ENCODE measurements at regions not wholly inside any gene's neighbourhood (a gene's known extent, or its start where the extent isn't known, plus 50 kb on each side); places are given as distances from the start of the nearest gene placed in this dataset.
"Not testable (repeated sequence)": the region's sequence is repeated elsewhere in the genome, so short reads cannot be mapped to it uniquely, and the experiment has no call there.

DNA sequence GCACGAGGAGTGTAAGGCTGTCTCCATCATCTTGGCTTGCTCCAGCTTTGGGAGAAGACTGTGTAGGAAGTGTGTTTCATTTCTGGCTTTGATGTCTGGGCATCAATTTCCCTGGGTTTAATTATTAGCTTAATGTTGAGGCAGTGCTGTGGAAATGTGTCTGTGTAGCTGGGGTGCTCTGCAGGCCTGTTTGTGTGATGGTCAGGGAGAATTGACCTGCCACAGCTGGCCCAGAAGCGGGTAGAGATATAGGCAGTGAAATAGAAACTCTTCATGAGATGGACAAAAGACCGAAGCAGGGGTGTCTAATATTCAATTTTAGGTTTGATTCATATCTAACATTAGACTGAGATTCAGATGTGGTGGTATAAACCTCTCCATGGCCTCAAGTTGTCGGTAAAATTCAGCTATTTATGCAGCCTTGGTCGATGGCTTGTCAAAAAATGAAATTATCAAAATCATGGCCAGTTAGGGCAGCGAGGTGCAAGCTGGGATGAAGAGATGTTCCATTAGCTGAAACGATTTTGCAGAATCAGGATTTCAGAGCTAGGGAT, 95.3 kb upstream of the SNX9 start:
- Mint-ChIP-seq H3K9me3 (peaks cover 21 to 26% of the 10 kb centered on the region in 2 donors), H3K4me1 (no peaks in the 10 kb centered on the region), H3K27me3 (no peaks in the 10 kb centered on the region), H3K4me3 (no peak overlapping the region), H3K27ac (no peak overlapping the region)
- DNase-seq (no peak), ATAC-seq (no peak)

GRCh38 chr6:157728183-157728881, 94.7 kb upstream of the SNX9 start:
- Mint-ChIP-seq H3K4me1 (no peaks in the 10 kb centered on the region), H3K27me3 (no peaks in the 10 kb centered on the region), H3K9me3 (peaks cover 21 to 26% of the 10 kb centered on the region in 2 donors), H3K27ac (no peak overlapping the region), H3K4me3 (no peak overlapping the region)
- DNase-seq (no peak), ATAC-seq (no peak)

GRCh38 chr6:157731221-157731620, 91.8 kb upstream of the SNX9 start:
- no peaks in the 10 kb centered on the region for H3K27me3 Mint-ChIP-seq
- ATAC-seq: no peak
- no peaks in the 10 kb centered on the region for H3K4me1 Mint-ChIP-seq
- no peak for DNase-seq
- no peak overlapping the region for H3K4me3 Mint-ChIP-seq
- H3K9me3 Mint-ChIP-seq: peaks cover under 1 to 3% of the 10 kb centered on the region in 2 donors
- H3K27ac Mint-ChIP-seq: no peak overlapping the region

DNA sequence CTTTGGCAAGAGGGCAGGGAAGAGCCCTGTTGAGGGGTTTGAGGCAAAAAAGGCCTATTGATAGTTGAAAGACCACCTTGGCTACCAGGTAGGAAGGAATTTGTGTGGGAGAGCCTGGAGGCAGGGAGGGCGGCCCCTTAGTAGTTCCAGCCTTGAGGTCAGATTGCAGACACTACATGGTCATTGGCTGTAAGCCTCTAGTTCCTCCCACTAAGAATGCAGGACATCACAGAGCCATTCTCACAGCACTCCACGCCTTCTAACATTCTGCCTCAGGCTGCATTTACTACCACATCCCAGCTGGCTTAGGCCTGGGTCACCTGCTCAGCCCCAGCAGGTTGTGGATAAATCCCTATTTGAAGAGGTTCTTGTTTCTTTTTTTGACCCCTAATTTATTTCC, 91.0 kb upstream of the SNX9 start:
- ATAC-seq (no peak), DNase-seq (no peak)
- Mint-ChIP-seq H3K27me3 (no peaks in the 10 kb centered on the region), H3K27ac (no peak overlapping the region), H3K9me3 (peaks cover 0 to 9% of the 10 kb centered on the region in 2 donors), H3K4me3 (no peak overlapping the region), H3K4me1 (no peaks in the 10 kb centered on the region)

- H3K9me3 Mint-ChIP-seq: peaks cover 4 to 15% of the 10 kb centered on the region in 2 donors
- H3K27me3 Mint-ChIP-seq: no peaks in the 10 kb centered on the region
- no peaks in the 10 kb centered on the region for H3K4me1 Mint-ChIP-seq
- no peak for ATAC-seq
- no peak for DNase-seq
- H3K27ac Mint-ChIP-seq: no peak overlapping the region
- no peak overlapping the region for H3K4me3 Mint-ChIP-seq
Measured at GRCh38 chr6:157732416-157733161, 90.5 kb upstream of the SNX9 start.

DNA sequence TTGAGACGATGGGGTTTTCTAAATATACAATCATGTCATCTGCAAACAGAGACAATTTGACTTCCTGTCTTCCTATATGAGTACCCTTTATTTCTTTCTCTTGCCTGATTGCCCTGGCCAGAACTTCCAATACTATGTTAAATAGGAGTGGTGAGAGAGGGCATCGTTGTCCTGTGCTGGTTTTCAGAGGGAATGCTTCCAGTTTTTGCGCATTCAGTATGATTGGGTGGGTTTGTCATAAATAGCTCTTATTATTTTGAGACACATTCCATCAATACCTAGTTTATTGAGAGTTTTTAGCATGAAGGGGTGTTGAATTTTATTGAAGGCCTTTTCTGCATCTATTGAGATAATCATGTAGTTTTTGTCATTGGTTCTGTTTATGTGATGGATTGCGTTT, 86.5 kb upstream of the SNX9 start:
- not testable (repeated sequence) for H3K4me3 Mint-ChIP-seq, H3K4me1 Mint-ChIP-seq, H3K27ac Mint-ChIP-seq, ATAC-seq, H3K27me3 Mint-ChIP-seq, DNase-seq
- peaks cover 14 to 33% of the 10 kb centered on the region in 2 donors for H3K9me3 Mint-ChIP-seq

GRCh38 chr6:157741321-157741947, 81.6 kb upstream of the SNX9 start:
- H3K27ac Mint-ChIP-seq: peak overlapping the region in 1 of 2 donors; percentile 12
- peaks cover 3% of the 10 kb centered on the region for H3K4me1 Mint-ChIP-seq
- H3K4me3 Mint-ChIP-seq: no peak overlapping the region
- DNase-seq: no peak
- H3K9me3 Mint-ChIP-seq: peaks cover 14 to 34% of the 10 kb centered on the region in 2 donors
- no peaks in the 10 kb centered on the region for H3K27me3 Mint-ChIP-seq
- no peak for ATAC-seq

- ATAC-seq (no peak), DNase-seq (no peak)
- Mint-ChIP-seq H3K9me3 (peaks cover 14 to 34% of the 10 kb centered on the region in 2 donors), H3K27ac (no peak overlapping the region), H3K4me3 (no peak overlapping the region), H3K4me1 (peaks cover 9% of the 10 kb centered on the region), H3K27me3 (no peaks in the 10 kb centered on the region)
Measured at GRCh38 chr6:157741948-157742556, 81.0 kb upstream of the SNX9 start.

DNA sequence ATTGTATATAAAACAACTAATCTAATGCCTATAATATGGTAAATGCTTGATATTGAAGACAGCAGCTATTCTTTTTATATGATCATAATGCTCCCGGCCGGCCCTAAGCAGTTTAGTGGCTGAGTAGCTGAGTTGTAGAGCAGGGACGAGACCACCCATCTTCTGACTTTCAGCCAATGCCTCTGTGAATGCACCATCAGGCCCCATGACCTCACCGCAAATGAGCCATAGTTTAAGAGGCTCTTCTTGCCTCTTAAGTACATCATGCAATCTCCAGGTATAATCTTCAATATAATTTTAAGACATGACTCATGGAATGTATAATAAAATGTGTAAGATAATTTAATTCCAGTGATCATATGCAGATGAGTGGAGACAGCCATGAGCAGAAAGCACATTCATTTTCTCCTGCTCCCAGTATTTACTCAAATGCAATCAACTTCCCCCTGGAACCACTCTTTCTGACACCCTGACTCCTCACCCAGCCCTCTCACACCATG, 78.9 kb upstream of the SNX9 start:
- ATAC-seq (no peak), DNase-seq (no peak)
- Mint-ChIP-seq H3K27me3 (no peaks in the 10 kb centered on the region), H3K4me3 (no peak overlapping the region), H3K27ac (no peak overlapping the region), H3K4me1 (peaks cover 17% of the 10 kb centered on the region), H3K9me3 (peaks cover 0 to 16% of the 10 kb centered on the region in 2 donors)

- no peak for DNase-seq
- Mint-ChIP-seq H3K27ac (no peak overlapping the region), H3K9me3 (peaks cover 17 to 31% of the 10 kb centered on the region in 2 donors), H3K27me3 (no peaks in the 10 kb centered on the region), H3K4me3 (no peak overlapping the region), H3K4me1 (peaks cover 45% of the 10 kb centered on the region)
- ATAC-seq: no peak
Measured at GRCh38 chr6:157746897-157747296, 76.1 kb upstream of the SNX9 start.

- no peak overlapping the region for H3K27ac Mint-ChIP-seq
- ATAC-seq (no peak), DNase-seq (no peak)
- peaks cover 50% of the 10 kb centered on the region for H3K4me1 Mint-ChIP-seq
- peaks cover 20 to 34% of the 10 kb centered on the region in 2 donors for H3K9me3 Mint-ChIP-seq
- no peak overlapping the region for H3K4me3 Mint-ChIP-seq
- no peaks in the 10 kb centered on the region for H3K27me3 Mint-ChIP-seq
Measured at GRCh38 chr6:157747370-157747769, 75.7 kb upstream of the SNX9 start.

DNA sequence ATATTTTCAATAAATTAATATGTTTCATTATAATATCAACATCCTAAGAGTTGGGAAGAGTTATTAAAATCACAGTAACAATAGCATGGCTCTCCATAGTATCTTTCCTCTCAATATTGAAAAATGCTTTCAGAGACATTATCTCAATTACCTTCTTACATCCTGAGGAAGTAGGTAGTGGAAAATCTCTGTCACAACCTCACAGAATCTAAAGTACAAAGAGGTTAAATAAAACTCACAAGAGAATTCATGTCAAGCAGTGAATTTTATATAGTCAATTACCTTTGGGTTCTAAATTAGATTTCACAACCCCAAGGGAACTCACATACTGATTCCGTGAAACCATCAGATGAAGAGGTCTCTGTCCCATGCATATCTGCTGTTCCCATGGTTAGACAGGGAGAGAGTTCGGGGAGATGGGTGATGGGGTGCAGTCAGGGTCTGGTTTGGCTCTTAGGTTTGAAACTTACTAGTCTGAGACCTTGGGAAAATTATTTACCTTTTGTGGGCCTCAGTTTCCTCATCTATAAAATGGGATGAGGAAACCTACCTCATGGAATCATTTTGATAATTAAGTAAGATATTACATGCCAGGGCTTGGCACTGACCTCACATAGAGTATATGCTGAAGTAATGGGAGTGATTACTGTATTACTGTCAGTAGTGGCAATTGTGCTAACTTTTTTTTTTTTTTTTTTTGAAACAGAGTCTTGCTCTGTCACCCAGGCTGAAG, 74.0 kb upstream of the SNX9 start:
- ATAC-seq (no peak), DNase-seq (no peak)
- peak overlapping the region in 1 of 2 donors; percentile 19 for H3K27ac Mint-ChIP-seq
- no peaks in the 10 kb centered on the region for H3K27me3 Mint-ChIP-seq
- peaks cover 24 to 46% of the 10 kb centered on the region in 2 donors for H3K9me3 Mint-ChIP-seq
- peaks cover 66% of the 10 kb centered on the region for H3K4me1 Mint-ChIP-seq
- H3K4me3 Mint-ChIP-seq: peak overlapping the region in 1 of 2 donors; percentile 39

DNA sequence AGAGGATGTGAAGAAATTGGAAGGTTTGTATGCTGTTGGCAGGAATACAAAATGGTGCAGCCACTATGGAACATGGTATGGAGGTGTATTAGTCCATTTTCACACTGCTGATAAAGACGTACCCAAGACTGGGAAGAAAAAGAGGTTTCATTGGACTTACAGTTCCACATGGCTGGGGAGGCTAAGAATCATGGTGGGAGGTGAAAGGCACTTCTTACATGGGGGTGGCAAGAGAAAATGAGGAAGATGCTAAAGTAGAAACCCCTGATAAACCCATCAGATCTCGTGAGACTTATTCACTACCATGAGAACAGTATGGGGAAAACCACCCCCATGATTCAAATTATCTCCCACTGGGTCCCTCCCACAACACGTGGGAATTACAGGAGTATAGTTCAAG, 72.1 kb upstream of the SNX9 start:
- Mint-ChIP-seq H3K9me3 (peaks cover 24 to 46% of the 10 kb centered on the region in 2 donors), H3K4me1 (peaks cover 86% of the 10 kb centered on the region), H3K4me3 (peak overlapping the region in 1 of 2 donors; percentile 9)
- not testable (repeated sequence) for H3K27me3 Mint-ChIP-seq, H3K27ac Mint-ChIP-seq, DNase-seq, ATAC-seq

- Mint-ChIP-seq H3K27me3 (no peaks in the 10 kb centered on the region), H3K9me3 (peaks cover 24 to 40% of the 10 kb centered on the region in 2 donors), H3K27ac (peak overlapping the region; percentile 31 to 54), H3K4me1 (peaks cover 87% of the 10 kb centered on the region), H3K4me3 (peak overlapping the region; percentile 27 to 46)
- DNase-seq (no peak), ATAC-seq (no peak)
Measured at GRCh38 chr6:157751547-157752200, 71.4 kb upstream of the SNX9 start.

Data from stimulated activated naive CD8-positive, alpha-beta T cell treated with anti-CD3 and anti-CD28 coated beads, Interleukin-15, amount 100 ng/mL, for 72 hours (primary cell).